Mammary epithelial cell (primary cell): ENCODE measurements at regions not wholly inside any gene's neighbourhood (a gene's known extent, or its start where the extent isn't known, plus 50 kb on each side); places are given as distances from the start of the nearest gene placed in this dataset.

Experiments
- EZH2 ChIP-seq: IDR thresholded peaks from 2 replicates; pipeline ENCODE4 v1.6.1; 2012; ENCODE audit warnings: low read length, inconsistent platforms, borderline replicate concordance
- TF ChIP-seq, protein P1 (sequence below), 2 donors: IDR thresholded peaks in 1 of 2; conservative IDR thresholded peaks in 1 of 2; 2 replicates each; pipeline ENCODE4 v1.5.1; 2011 to 2012; ENCODE audit warnings: inconsistent platforms in 2 of 2, low read length in 2 of 2, mild to moderate bottlenecking in 2 of 2, control low read depth in 1 of 2, low read depth in 1 of 2; ENCODE audit not compliant: insufficient read depth in 1 of 2; ENCODE audit errors: extremely low read depth in 1 of 2

DNA sequence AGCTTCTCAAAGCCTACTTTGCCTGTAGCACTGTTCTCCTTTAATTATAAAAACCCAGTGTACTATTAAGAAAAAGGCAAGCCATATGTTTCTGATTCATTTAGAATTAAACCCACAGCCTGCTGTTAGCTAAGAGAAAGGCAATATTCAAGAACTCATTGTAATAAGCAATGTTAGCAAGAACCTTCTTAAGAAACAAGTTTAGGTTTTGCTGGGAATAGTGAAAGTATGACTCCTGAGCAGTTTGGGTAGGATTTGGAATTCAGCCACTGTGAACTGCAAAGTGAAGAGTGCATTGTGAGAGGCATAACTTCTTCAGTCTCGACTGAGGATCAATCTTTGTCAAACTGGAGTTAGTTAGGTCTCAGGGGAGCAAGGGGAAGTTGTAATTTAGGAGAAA is 206.5 kb upstream of the NT5C1B start:
- TF ChIP-seq, protein P1, sequence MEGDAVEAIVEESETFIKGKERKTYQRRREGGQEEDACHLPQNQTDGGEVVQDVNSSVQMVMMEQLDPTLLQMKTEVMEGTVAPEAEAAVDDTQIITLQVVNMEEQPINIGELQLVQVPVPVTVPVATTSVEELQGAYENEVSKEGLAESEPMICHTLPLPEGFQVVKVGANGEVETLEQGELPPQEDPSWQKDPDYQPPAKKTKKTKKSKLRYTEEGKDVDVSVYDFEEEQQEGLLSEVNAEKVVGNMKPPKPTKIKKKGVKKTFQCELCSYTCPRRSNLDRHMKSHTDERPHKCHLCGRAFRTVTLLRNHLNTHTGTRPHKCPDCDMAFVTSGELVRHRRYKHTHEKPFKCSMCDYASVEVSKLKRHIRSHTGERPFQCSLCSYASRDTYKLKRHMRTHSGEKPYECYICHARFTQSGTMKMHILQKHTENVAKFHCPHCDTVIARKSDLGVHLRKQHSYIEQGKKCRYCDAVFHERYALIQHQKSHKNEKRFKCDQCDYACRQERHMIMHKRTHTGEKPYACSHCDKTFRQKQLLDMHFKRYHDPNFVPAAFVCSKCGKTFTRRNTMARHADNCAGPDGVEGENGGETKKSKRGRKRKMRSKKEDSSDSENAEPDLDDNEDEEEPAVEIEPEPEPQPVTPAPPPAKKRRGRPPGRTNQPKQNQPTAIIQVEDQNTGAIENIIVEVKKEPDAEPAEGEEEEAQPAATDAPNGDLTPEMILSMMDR (conservative IDR thresholded peaks at IDR 0.05 in 1 of 2, IDR thresholded peaks at IDR 0.05 in 1 of 2; ENCODE audit: extremely low read depth in 1 of 2, insufficient read depth in 1 of 2, low read depth in 1 of 2, low read length in 2 of 2) = no peak
- TF ChIP-seq EZH2 = no peak
